HCT116 (cell line): ENCODE measurements at regions not wholly inside any gene's neighbourhood (a gene's known extent, or its start where the extent isn't known, plus 50 kb on each side); places are given as distances from the start of the nearest gene placed in this dataset.

Experiments
- CBX3 ChIP-seq: IDR thresholded peaks from 2 replicates; pipeline ENCODE4 v1.6.1; 2012; ENCODE audit warnings: low read depth
- CEBPB ChIP-seq: IDR thresholded peaks from 2 replicates; pipeline ENCODE4 v1.6.1; 2012; ENCODE audit warnings: low read depth
- EZH2 ChIP-seq: fragments of 200-600 bp; sonication (generic); IDR thresholded peaks from 2 replicates; pipeline ENCODE4 v1.6.1; 2017; ENCODE audit warnings: antibody characterized with exemption, mixed run types
- EZH2phosphoT487 ChIP-seq: fragments of 200-600 bp; IDR thresholded peaks from 2 replicates; pipeline ENCODE4 v1.6.1; 2018; ENCODE audit warnings: antibody characterized with exemption, borderline replicate concordance
- RAD21 ChIP-seq: IDR thresholded peaks from 2 replicates; pipeline ENCODE4 v1.6.1; 2012; ENCODE audit warnings: low read depth, mild to moderate bottlenecking
- TF ChIP-seq, protein P1 (sequence below), 3 experiments: fragments of 200-600 bp in 1 of 3; sonication (generic) in 1 of 3; IDR thresholded peaks in 2 of 3; conservative IDR thresholded peaks in 1 of 3; 2 replicates each; pipeline ENCODE4 v1.5.1; 2012 to 2017; ENCODE audit warnings: low read depth in 2 of 3, low read length in 2 of 3, antibody characterized with exemption in 1 of 3, borderline replicate concordance in 1 of 3, control low read depth in 1 of 3, mild to moderate bottlenecking in 1 of 3, mixed read lengths in 1 of 3, mixed run types in 1 of 3, moderate library complexity in 1 of 3; ENCODE audit not compliant: insufficient read depth in 1 of 3
- TF ChIP-seq, protein P2 (sequence below): IDR thresholded peaks from 2 replicates; pipeline ENCODE4 v1.6.1; 2012; ENCODE audit warnings: low read depth

DNA sequence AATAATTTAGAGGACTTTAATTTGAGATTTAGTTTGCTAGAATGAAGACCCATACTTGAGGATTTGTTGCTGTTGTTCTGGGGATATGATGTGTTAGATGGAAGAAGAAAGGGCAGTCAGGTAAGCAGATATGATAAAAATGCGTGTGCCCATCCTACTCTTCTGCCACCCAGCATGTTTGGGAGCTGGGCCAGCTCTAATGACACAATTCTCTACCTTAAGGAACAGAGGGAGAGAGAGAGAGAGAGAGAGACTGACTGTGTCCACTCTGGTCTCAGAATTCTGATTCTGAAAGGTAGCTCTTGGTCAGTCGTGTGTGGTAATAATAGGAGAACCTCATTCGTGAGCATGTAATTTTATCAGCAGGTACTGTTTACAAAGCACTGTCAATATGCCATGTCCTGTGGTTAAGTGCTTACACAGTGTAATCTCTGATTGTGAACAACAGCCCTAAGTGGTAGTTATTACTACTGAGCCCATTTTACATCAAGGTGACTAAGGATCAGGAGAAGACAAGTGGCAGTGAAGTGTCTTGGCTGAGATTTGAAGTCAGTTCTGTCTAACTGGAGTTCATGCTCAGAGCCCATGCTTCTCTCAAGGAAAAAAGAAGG lies 307.4 kb upstream of the SEMA6A start:
- TF ChIP-seq, protein P1, sequence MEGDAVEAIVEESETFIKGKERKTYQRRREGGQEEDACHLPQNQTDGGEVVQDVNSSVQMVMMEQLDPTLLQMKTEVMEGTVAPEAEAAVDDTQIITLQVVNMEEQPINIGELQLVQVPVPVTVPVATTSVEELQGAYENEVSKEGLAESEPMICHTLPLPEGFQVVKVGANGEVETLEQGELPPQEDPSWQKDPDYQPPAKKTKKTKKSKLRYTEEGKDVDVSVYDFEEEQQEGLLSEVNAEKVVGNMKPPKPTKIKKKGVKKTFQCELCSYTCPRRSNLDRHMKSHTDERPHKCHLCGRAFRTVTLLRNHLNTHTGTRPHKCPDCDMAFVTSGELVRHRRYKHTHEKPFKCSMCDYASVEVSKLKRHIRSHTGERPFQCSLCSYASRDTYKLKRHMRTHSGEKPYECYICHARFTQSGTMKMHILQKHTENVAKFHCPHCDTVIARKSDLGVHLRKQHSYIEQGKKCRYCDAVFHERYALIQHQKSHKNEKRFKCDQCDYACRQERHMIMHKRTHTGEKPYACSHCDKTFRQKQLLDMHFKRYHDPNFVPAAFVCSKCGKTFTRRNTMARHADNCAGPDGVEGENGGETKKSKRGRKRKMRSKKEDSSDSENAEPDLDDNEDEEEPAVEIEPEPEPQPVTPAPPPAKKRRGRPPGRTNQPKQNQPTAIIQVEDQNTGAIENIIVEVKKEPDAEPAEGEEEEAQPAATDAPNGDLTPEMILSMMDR (IDR thresholded peaks at IDR 0.05 in 2 of 3, conservative IDR thresholded peaks at IDR 0.05 in 1 of 3; ENCODE audit: borderline replicate concordance in 1 of 3, insufficient read depth in 1 of 3, low read depth in 2 of 3, low read length in 2 of 3): no peak
- TF ChIP-seq, protein P2, sequence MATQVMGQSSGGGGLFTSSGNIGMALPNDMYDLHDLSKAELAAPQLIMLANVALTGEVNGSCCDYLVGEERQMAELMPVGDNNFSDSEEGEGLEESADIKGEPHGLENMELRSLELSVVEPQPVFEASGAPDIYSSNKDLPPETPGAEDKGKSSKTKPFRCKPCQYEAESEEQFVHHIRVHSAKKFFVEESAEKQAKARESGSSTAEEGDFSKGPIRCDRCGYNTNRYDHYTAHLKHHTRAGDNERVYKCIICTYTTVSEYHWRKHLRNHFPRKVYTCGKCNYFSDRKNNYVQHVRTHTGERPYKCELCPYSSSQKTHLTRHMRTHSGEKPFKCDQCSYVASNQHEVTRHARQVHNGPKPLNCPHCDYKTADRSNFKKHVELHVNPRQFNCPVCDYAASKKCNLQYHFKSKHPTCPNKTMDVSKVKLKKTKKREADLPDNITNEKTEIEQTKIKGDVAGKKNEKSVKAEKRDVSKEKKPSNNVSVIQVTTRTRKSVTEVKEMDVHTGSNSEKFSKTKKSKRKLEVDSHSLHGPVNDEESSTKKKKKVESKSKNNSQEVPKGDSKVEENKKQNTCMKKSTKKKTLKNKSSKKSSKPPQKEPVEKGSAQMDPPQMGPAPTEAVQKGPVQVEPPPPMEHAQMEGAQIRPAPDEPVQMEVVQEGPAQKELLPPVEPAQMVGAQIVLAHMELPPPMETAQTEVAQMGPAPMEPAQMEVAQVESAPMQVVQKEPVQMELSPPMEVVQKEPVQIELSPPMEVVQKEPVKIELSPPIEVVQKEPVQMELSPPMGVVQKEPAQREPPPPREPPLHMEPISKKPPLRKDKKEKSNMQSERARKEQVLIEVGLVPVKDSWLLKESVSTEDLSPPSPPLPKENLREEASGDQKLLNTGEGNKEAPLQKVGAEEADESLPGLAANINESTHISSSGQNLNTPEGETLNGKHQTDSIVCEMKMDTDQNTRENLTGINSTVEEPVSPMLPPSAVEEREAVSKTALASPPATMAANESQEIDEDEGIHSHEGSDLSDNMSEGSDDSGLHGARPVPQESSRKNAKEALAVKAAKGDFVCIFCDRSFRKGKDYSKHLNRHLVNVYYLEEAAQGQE: no peak
- TF ChIP-seq CBX3: no peak
- TF ChIP-seq EZH2: no peak
- no peak for TF ChIP-seq EZH2phosphoT487
- no peak for TF ChIP-seq CEBPB
- TF ChIP-seq RAD21: no peak
